Caco-2 (cell line): ENCODE measurements at regions not wholly inside any gene's neighbourhood (a gene's known extent, or its start where the extent isn't known, plus 50 kb on each side); places are given as distances from the start of the nearest gene placed in this dataset.
"Not testable (repeated sequence)": the region's sequence is repeated elsewhere in the genome, so short reads cannot be mapped to it uniquely, and the experiment has no call there.

ENCODE experiments used
- BruUV-seq: library from RNA; stranded (reverse); fragments of 400-500 nt; replicated peaks from 2 replicates; lab custom pipeline; 2021; lab: Mats Ljungman, UMichigan
- CTCF ChIA-PET: fragments of 300-600 bp; sonication (Branson Sonifier 250); formaldehyde crosslinking; loops from one replicate; lab custom pipeline; 2022; ENCODE audit warnings: antibody characterized with exemption; lab: Charles Lee
- POLR2A ChIA-PET: fragments of 300-600 bp; sonication (Branson Sonifier 250); formaldehyde crosslinking; loops from one replicate; lab custom pipeline; 2022; ENCODE audit warnings: antibody characterized with exemption; lab: Charles Lee
- DNase-seq, 2 experiments: peaks; one replicate each; pipeline versions ENCODE4 v3.0.0 to v3.0.0-alpha.2; 2020 to 2022
- H3K27me3 ChIP-seq: replicated peaks from 2 replicates; pipeline ENCODE4 v1.6.0; 2011; ENCODE audit warnings: low read length; ENCODE audit not compliant: control insufficient read depth, insufficient read depth
- H3K36me3 ChIP-seq: 2 replicates; pipeline ENCODE4 v1.5.1; 2011; ENCODE audit warnings: low read length; ENCODE audit not compliant: control insufficient read depth, insufficient read depth
- H3K4me1 ChIP-seq: fragments of 250-450 bp; sonication (Bioruptor Pico); 2 replicates; pipeline ENCODE4 v1.5.1; 2020; ENCODE audit warnings: mild to moderate bottlenecking
- H3K4me3 ChIP-seq: 2 replicates; pipeline ENCODE4 v1.5.1; 2011; ENCODE audit warnings: low read depth, mild to moderate bottlenecking, control low read depth, low read length
- H3K9me3 ChIP-seq: fragments of 250-450 bp; sonication (Bioruptor Pico); 2 replicates; pipeline ENCODE4 v1.5.1; 2020; ENCODE audit warnings: mild to moderate bottlenecking, moderate library complexity
- H3K27ac Mint-ChIP-seq: one replicate; pipeline ENCODE4 v1.8.0; 2022; ENCODE audit warnings: mixed read lengths; ENCODE audit not compliant: unreplicated experiment
- H3K27me3 Mint-ChIP-seq: one replicate; pipeline ENCODE4 v1.8.0; 2022; ENCODE audit warnings: mixed read lengths; ENCODE audit not compliant: insufficient read depth, unreplicated experiment
- H3K36me3 Mint-ChIP-seq: one replicate; pipeline ENCODE4 v1.8.0; 2022; ENCODE audit warnings: mild to moderate bottlenecking, mixed read lengths; ENCODE audit not compliant: insufficient read depth, unreplicated experiment
- H3K4me1 Mint-ChIP-seq: one replicate; pipeline ENCODE4 v1.8.0; 2022; ENCODE audit warnings: low read depth, mixed read lengths; ENCODE audit not compliant: unreplicated experiment
- H3K4me3 Mint-ChIP-seq: one replicate; pipeline ENCODE4 v1.8.0; 2022; ENCODE audit warnings: mild to moderate bottlenecking, moderate library complexity, mixed read lengths; ENCODE audit not compliant: unreplicated experiment
- H3K9me3 Mint-ChIP-seq: one replicate; pipeline ENCODE4 v1.8.0; 2022; ENCODE audit warnings: mixed read lengths; ENCODE audit not compliant: unreplicated experiment
- intact Hi-C: fragments of 100-400 bp; cut with micrococcal nuclease; formaldehyde crosslinking; loops from one replicate; pipeline ENCODE4 v1.10.0; 2022; ENCODE audit not compliant: unreplicated experiment
- TF ChIP-seq, protein P1 (sequence below), 2 experiments: fragments of 200-600 bp in 1 of 2; IDR thresholded peaks; 1 replicate in 1 of 2; 2 replicates in 1 of 2; pipeline versions ENCODE4 v1.5.1 to v1.8.0; 2011 to 2022; ENCODE audit warnings: antibody characterized with exemption in 1 of 2, control low read depth in 1 of 2, inconsistent platforms in 1 of 2, low read depth in 1 of 2, low read length in 1 of 2, mild to moderate bottlenecking in 1 of 2, moderate library complexity in 1 of 2; ENCODE audit not compliant: insufficient read depth in 1 of 2, severe bottlenecking in 1 of 2, unreplicated experiment in 1 of 2

DNA sequence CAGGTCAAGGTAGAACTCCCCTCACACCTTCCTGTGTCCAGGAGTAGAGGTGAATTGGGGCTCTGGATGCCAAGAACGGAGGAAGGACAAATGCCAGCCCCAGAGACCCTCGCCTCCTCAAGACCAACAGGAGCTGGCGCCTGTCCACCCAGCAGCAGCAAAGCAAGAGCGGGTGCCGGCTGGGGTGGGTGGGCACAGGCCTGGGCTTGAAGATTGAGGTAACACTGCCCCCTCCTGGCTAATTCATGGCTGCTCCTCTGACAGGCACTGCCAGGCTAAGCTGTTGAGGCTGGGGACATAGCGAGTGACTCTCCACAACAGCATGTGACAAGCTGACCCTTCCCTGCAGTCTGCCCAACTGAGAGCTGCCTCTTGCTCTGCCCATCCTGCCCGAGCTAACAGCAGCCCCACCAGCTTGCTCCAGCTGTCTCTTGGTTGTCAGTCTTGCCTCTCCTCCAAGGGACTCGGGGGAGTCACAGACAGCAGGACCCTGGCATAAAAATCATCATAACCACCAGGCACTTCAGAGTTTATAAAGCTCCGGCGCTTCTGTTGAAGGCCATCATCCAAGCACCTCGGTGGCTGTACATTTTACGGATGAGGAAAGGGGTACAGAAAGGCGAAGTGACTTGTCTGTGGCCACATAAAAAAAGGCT lies 202.3 kb downstream of the TBC1D2B start:
- H3K4me3 ChIP-seq, H3K4me1 Mint-ChIP-seq, H3K27me3 Mint-ChIP-seq, H3K27me3 ChIP-seq, H3K36me3 ChIP-seq, BruUV-seq, H3K9me3 Mint-ChIP-seq, H3K36me3 Mint-ChIP-seq, H3K9me3 ChIP-seq, H3K4me3 Mint-ChIP-seq, H3K4me1 ChIP-seq, H3K27ac Mint-ChIP-seq, POLR2A ChIA-PET: not testable (repeated sequence)
- TF ChIP-seq, protein P1, sequence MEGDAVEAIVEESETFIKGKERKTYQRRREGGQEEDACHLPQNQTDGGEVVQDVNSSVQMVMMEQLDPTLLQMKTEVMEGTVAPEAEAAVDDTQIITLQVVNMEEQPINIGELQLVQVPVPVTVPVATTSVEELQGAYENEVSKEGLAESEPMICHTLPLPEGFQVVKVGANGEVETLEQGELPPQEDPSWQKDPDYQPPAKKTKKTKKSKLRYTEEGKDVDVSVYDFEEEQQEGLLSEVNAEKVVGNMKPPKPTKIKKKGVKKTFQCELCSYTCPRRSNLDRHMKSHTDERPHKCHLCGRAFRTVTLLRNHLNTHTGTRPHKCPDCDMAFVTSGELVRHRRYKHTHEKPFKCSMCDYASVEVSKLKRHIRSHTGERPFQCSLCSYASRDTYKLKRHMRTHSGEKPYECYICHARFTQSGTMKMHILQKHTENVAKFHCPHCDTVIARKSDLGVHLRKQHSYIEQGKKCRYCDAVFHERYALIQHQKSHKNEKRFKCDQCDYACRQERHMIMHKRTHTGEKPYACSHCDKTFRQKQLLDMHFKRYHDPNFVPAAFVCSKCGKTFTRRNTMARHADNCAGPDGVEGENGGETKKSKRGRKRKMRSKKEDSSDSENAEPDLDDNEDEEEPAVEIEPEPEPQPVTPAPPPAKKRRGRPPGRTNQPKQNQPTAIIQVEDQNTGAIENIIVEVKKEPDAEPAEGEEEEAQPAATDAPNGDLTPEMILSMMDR (IDR thresholded peaks at IDR 0.05; ENCODE audit: insufficient read depth in 1 of 2, low read depth in 1 of 2, low read length in 1 of 2, severe bottlenecking in 1 of 2, unreplicated experiment in 1 of 2): peak; percentile 53 to 57
- peak; percentile 56 to 65 for DNase-seq
- intact Hi-C loops: loop anchor here (5.0 kb wide), 1 partner anchor 243 kb away; the partner anchor contains the start of gene LINGO1
- CTCF ChIA-PET: interaction anchor here (0.5 to 0.8 kb wide), 3 partner anchors 10 to 242 kb away, joined by 3 to 5 read pairs (median 5); no protein-coding TSS in a partner anchor

DNA sequence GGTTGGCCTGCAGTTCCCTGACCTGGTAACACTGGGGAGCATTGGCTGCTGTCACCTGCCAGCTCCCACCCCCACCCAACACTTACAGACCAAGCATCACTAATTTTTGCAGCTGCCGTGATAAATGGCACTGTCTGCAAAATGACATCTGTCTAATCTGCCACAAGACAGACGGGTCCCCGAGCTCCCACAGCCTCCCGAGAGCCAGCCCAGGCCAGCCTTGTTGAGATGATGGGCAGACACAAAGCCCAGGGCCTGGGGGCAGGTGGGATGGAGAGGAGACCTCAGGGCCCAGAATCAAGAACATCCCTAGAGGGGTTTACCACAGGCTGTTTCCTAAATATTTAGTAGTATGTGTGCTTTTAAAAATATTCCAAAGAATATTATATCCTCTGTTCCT lies 203.4 kb downstream of the TBC1D2B start:
- no peaks in the 10 kb centered on the region for H3K9me3 ChIP-seq
- ChIA-PET POLR2A (no interaction called here), CTCF (no interaction called here)
- intact Hi-C loops: no loop called here
- H3K4me3 Mint-ChIP-seq: no peak overlapping the region
- no peaks in the 10 kb centered on the region for H3K4me1 ChIP-seq
- H3K36me3 ChIP-seq: no peaks in the 10 kb centered on the region
- DNase-seq: no peak
- H3K27ac Mint-ChIP-seq: no peak overlapping the region
- TF ChIP-seq, protein P1 (IDR thresholded peaks at IDR 0.05; ENCODE audit: insufficient read depth in 1 of 2, low read depth in 1 of 2, low read length in 1 of 2, severe bottlenecking in 1 of 2, unreplicated experiment in 1 of 2): no peak
- no TSS peak for BruUV-seq
- H3K4me1 Mint-ChIP-seq: no peaks in the 10 kb centered on the region
- no peaks in the 10 kb centered on the region for H3K27me3 ChIP-seq
- no peaks in the 10 kb centered on the region for H3K9me3 Mint-ChIP-seq
- peaks cover 3% of the 10 kb centered on the region for H3K27me3 Mint-ChIP-seq
- H3K36me3 Mint-ChIP-seq: no peaks in the 10 kb centered on the region
- no peak overlapping the region for H3K4me3 ChIP-seq

DNA sequence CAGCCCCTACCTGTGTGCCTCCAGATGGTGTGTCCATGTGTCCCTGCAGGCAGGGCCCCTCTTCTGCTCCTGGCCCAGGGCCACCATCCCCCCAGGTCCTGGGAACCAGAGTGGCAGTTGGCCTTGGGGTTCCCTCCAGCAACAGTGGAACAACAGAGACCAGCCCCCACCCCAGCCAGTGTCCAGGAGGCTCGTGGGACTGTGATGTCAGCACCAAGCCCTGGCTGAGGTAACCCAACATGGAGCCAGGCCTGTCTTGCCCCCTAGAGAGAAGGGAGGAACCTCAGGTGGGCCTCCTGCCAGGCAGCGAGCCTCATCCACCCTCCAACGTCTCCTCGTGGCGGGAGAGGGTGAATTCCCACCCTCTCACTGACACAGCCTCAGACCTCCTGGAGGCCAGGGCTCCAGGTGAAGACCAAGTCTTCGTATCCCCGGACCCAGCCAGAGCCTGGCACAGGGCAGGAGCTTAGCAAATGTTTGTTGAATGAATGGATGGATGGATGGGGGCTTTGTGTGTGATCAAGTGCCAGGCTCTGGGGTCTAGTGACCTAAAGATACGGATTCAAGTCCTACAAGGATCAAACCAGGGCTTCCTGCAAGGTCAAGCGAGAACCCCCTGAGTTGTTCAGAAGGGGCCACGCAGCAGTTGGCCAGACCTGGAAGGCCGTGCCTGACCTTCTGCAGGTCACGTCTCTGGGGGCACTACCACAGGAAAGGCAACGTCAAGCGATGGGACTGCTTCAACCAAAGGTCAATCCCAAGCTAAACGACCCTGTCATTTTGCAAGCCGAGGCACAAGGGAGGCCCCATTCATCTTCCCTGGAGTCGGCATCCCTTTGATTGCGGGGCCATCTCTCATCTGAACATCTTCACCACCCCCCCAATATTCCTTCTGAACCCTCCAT lies 204.7 kb downstream of the TBC1D2B start:
- H3K27me3 Mint-ChIP-seq, H3K4me1 ChIP-seq, H3K36me3 Mint-ChIP-seq, H3K36me3 ChIP-seq, H3K4me3 ChIP-seq, DNase-seq, H3K9me3 ChIP-seq, H3K4me1 Mint-ChIP-seq, POLR2A ChIA-PET, BruUV-seq, H3K27me3 ChIP-seq, H3K27ac Mint-ChIP-seq, intact Hi-C loops, H3K9me3 Mint-ChIP-seq, CTCF ChIA-PET, H3K4me3 Mint-ChIP-seq: not testable (repeated sequence)
